HK-2 (cell line): ENCODE measurements at regions not wholly inside any gene's neighbourhood (a gene's known extent, or its start where the extent isn't known, plus 50 kb on each side); places are given as distances from the start of the nearest gene placed in this dataset.
"Not testable (repeated sequence)": the region's sequence is repeated elsewhere in the genome, so short reads cannot be mapped to it uniquely, and the experiment has no call there.

Experiments used
- DNase-seq: peaks from one replicate; pipeline ENCODE4 v3.0.0-alpha.2; 2018; ENCODE audit not compliant: unreplicated experiment

DNA sequence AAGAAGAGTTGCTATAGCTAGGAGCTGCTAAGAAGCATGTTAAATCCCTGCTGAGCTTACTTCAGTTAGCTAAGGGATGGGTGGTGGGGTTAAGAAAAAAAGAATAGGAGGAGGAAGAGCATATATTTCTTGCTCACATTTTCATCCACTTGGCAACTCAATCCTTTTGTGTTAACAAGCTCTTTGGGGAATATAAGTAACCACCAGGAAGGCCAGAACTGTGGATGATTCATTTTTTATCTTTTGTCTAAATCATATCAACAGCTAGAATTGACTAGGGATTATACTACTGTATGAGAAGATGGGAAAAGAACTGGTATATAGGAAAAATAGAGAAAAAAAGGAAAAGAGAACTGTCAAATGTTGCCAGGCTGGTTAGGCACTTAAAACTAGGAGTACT lies 555.3 kb upstream of the ARRDC3 start:
- no peak for DNase-seq

DNA sequence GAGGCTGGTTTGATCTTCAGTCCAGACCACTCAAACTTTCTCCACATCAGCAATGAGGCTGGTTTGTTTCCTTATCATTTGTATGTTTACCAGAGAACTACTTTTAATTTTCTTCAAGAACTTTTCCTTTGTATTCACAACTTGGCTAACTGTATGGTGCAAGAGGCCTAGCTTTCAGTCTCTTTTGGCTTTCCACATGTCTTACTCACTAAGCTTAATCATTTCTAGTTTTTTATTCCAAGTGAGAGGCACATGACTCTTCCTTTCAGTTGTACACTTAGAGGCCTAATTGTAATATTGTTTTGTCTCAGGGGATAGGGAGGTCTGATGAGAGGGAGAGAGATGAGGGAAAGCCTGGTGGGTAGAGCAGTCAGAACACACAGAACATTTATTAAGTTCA lies 554.0 kb upstream of the ARRDC3 start:
- DNase-seq = no peak

DNA sequence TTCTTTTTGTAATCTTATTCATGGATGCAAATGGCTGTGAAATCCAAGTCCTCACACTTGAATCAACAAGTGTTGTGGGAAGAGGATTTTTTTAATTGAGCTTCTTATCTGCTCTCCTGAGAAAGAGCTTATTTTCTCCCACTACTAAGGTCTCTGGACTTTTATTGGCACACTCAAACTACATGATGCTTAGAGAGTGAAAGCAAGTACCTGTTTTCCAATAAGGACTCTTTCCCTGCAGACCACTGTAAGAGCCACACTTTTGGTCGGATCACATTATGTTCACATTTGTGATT lies 546.4 kb upstream of the ARRDC3 start:
- no peak for DNase-seq

DNA sequence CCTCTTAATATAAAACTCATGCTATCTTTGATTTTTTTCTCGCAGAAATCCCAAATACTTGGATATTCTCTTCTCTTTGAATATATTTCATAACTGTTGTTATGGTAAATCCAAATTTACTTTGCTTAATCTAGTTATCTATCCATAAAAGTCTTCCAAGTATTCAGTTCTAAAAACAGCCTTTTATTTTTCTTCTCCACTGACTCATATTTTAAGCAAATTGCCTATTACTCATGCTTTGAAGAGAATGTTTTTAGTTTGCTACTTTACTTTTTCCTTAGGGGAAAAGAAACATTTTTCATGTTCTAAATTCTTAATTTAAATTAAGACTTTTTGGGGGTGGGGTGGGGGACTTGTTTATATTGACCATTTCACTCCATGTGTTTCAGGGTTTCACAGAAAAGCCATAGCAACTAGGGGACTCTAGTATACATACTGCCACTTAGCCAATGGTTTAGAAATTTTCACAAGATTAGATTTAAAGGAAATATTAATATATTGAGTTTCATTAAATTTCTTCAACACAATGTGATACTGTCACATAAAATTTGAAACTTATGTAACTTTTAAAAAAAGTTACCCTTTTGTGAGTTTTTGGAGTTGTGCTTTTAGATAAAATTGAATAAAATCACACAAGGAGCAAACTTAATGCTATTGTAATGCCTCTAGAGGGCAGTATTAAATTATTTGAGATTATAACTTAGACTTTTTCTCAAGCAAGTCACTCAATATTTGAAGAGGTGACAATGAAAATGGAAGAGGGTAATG lies 545.8 kb upstream of the ARRDC3 start:
- DNase-seq = no peak

DNA sequence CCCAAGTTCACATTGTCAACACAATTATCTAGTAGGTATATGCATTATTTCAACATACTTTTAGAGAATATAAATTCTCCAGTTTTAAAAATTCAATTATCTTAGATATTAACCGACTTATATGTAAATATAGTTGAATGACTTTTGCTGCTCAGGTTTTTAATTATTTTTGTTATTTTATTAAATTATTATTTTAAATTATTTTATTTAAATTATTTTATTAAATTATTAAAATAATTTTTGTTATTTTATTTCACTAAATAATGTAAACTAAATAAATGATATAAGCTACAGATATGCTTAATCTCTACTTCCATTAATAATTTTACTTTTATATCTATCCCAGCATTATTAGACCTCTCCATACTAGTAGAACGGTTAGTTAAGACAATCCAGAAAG lies 544.3 kb upstream of the ARRDC3 start:
- DNase-seq = no peak

DNA sequence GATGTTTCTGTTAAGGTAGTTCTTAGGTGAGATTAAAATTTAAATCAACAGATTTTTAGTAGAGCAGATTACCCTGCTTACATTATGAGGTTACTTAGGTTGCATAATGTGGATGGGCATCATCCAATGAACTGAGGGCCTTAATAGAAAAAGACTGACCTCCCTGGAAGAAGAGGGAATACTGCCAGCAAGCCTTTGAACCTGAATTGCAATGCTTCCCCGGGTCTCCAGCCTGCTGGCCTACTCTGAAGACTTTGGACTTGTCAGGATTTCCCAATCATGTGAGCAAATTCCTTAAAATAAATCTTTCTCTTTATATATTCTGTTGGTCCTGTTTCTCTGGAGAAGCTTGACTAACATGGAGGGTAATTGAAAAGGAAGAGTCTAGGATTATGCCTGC lies 542.1 kb upstream of the ARRDC3 start:
- no peak for DNase-seq

DNA sequence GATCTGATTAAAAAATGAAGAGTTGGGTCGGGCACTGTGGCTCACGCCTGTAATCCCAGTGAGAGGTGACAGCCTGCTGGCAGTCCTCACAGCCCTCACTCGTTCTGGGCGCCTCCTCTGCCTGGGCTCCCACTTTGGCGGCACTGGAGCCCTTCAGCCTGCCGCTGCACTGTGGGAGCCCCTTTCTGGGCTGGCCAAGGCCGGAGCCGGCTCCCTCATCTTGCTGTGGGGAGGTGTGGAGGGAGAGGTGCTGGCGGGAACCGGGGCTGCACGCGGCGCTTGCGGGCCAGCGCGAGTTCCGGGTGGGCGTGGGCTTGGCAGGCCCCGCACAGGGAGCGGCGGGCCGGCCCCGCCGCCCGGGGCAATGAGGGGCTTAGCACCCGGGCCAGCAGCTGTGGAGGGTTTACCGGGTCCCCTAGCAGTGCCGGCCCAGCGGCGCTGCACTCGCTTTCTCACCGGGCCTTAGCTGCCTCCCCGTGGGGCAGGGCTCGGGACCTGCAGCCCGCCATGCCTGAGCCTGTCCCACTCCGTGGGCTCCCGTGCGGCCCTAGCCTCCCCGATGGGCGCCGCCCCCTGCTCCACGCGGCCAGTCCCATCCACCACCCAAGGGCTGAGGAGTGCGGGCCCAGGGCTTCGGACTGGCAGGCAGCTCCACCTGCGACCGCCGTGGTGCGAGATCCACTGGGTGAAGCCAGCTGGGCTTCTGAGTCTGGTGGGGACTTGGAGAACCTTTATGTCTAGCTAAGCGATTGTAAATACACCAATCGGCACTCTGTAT lies 534.1 kb upstream of the ARRDC3 start:
- DNase-seq = not testable (repeated sequence)

DNA sequence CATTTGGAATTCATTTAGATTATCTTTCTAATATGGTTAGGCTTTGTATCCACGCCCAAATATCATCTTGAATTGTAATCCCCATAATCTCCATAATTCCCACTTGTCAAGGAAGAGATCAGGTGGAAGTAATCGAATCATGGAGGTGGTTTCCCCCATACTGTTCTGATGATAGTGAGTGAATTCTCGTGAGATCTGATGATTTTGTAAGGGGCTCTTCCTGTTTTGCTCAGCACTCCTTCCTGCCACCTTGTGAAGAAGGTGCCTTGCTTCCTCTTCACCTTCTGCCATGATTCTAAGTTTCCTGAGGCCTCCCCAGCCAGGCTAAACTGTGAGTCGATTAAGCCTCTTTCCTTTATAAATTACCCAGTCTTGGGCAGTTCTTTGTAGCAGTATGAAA lies 527.5 kb upstream of the ARRDC3 start:
- DNase-seq = no peak

DNA sequence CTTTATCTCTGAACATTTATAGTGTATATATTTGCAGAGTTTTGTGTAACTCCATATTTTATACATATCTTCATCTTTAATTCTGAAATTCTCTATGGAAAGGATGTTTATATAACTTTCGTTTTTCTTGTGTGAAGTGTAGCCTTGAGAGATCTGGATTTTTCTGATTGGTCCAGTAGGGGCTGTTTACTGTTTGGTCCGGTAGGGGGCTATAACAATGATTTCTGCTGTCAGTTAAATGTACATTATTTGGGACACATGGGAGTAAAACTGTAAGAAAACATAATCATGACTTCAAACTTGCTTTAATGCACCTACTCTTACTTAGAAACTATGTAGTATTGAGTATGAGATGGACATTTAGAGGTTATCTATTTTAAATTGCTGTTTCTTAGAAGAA lies 527.1 kb upstream of the ARRDC3 start:
- DNase-seq = no peak

DNA sequence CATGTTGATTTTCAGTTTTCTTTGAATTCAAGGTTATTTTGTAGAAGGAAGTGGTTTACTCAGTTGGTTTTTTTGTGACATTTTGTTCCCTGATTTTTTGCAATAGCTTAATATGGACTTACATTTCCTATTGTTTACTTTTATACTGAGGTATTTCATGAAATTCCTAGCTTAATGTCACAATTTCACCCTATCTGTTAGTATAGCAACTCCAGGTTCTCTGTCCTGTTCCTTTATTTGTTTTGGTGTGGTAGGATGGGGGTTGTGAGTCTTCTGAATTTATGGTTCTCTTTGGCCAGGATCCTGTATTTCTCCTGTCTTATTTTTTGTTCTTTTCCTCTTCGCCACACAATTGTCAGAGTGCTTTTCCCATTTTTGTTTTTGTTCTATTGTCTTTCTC lies 523.4 kb upstream of the ARRDC3 start:
- no peak for DNase-seq

DNA sequence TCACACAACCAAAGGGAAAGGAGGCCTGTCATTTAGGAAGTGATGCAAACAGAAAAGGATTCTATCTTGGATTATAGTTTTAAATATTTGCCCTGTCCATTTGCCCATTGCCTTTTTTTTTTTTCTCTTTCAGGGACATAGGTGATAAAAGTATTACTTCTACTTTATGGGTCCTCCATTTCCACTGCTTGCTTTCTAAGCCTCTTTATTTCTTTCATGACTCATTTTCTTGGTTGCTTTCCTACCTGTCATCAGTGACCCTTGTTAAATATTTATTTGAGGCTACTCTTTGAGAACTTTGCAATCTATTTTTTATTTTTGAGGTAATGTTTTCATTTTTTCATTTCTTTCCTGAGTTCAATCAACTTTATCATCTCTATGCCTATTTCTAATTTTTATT lies 522.9 kb upstream of the ARRDC3 start:
- DNase-seq = no peak

DNA sequence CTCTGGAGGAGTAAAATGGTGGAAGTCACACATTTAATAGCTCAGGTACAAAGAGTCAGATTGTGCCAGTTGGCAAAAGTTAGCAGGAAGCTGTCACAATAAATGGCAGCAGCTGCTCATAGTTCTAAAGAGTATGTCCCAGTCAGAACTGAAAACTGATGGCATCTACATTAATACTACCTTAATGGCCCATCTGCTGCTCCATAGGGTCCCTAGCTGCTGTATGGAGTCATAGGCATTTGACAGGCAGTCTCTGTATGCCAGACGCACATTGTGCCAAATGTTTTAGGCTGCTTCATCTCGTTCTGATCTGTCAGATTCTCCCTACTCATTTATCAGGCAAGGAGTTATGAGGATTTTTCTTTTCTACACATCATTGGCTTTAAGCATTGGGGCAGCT lies 515.8 kb upstream of the ARRDC3 start:
- DNase-seq = no peak

DNA sequence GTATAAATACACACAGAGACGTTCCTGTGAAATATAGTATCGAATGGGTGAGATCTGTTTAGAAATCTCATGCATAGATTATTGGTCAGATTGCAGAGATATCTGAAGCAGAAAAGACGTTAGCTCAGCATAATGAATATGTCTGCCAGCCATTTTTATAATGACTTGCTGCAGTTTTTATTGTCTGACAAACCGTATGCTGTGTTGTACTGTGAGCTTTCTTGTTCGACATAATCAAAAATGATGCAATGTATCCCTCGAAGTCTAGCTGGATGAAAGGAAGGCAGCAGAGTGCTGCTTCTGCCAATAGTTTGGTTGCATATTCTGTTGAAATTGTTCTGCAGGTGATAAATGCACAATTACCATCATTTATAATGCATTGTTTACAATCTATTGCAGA lies 514.9 kb upstream of the ARRDC3 start:
- no peak for DNase-seq

DNA sequence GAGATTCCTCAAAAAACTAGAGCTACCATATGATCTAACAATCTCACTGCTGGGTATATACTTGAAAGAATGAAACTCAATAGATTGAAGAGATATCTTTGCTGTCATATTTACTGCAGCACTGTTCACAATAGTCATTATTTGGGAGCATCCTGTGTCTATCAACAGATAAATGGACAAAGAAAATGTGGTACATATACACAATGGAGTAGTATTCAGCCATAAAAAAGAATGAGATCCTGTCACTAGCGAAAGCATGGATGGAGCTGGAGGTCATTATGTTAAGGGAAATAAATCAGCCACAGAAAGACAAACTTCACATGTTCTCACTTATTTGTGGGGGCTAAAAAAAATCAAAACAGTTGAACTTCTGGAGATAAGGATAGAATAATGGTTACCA lies 505.7 kb upstream of the ARRDC3 start:
- no peak for DNase-seq

DNA sequence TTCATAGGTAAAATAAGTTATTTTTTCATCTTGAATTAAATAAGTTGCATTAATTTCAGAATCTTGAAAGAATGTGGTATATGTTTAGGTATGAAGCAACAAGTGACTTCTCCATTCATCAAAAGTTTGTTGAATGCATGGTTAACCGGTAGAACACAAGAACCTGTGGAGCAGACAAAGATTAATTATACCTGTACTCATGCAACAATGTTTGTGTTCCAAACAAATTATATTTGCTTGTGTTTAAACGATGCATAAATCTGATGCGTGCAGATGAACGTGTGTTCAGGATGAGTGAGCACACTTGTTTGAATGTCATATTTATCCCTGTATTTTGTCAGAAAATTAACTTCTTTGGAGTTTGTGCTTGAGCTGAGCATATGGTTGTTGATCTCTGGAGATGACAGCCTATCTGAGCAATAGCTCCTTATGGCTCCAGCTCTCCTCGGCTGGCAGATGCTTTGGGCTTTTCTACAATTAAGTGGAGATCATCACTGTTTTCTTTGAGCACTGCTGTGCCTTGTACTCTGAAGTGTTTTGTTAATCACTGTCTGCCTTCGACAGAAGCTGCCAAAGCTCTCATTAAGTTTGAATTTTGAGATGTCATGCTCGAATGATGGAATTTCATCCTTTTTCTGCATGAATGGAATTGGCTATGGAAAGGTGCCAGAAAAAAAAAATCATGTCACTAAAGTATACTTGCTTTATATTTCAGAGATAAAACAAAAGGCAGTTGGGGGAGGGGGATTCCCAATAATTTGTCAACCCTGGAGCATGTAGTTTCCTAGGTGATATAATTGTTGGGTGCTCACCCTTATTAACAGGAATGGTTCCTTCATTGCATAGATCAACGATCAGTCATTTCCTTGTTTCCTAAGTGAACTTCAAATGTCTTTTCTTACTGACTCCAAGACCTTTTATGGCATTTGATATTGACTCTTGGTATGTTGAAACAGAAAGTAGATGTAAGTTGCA lies 502.5 kb upstream of the ARRDC3 start:
- DNase-seq = no peak

DNA sequence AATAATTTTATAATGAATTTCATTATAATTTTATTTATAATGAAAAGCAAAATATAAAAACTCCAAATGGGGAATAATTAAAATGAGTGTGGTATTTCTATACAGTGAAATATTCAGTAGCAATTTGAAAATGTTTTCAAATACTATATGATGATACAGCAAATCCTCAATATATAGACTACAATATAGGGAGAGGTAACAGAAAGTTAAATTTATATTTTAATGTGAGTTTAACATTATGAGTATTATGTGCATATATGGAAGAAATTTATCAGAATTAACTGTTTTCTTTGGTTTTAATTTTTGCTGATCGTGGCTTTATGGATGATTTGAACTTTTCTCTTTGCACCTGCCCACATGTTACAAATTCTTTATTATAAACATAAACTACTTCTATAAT lies 500.9 kb upstream of the ARRDC3 start:
- DNase-seq = no peak

DNA sequence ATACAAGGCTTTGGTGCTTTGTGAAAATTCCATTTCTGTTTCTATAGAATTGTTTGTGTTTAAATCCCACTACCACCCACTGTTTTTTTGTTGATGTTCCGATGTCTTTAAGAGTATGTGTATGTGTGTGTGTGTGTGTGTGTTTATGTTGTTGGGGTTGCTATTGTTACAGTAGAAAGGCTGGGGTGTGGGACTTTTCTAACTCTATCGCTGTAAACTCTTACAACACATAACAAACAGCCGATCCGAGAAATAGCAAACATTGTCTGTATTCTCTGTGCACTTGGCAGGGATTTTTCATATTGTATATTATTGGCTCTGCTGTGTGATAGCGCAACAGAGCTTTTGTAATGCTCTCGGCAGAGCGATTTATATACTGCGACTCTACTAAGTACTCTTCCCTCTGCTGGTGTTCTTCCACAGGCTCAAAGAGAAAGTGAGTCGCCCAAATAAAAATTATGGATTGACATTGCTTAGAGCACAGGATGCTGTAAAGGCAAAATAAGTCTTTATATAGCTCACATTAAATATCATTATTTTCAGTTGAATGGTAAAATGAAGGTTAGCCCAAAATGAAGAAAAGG lies 492.2 kb upstream of the ARRDC3 start:
- DNase-seq = no peak

DNA sequence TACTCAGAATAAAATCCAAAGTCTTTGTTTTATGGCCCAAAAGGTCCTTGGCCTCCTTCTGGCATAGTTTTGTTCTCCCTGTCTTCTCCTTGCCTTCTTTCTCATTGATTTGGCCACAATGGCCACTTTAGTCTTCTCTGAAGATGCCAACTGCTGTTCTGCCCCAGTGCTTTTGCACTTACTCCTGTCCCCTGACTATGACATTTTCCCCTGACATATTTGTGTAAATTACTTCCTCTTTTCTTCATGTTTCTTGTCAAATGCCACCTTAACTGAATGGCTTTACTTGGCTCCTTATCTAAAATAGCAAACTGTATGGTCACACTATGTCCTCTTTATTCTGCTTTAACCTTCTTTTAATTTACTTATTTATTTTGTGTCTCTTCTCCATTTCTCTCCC lies 484.7 kb upstream of the ARRDC3 start:
- DNase-seq = no peak

DNA sequence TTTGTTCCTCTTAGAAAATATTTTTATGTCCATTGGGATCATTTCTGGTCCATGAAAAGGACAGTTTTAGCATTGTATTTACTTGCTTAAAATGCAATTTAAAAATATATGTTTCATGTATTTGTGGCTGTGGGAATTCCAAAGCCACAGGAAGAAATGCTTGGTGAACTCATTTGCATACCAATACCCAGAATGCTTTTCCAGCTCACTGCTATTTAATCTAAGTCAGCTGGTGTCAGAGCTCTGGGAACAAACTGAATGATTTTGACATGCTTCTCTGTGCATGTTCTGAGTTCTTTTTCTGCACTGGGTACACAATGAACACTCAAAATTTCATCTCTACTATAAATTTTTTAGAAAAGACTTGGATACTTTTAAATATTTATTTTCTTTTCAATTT lies 482.8 kb upstream of the ARRDC3 start:
- no peak for DNase-seq

DNA sequence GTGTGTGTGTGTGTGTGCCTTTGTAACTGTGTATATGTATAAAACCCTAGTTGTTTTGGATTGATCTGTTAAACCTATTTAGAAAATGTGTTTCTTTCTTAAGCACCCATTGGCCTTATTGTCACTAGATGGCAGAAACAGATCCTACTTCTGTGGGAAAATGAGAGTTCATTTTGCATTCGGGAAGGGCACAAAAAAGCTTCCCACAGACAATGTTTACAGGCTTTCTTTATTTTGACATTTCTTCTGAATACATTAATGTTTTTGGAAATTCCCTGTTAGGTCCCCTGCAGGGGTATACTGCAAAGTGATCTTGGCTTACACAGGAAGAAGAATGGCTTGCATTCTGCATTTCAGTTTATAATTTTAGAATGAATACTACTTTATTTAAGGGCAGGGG lies 481.8 kb upstream of the ARRDC3 start:
- DNase-seq = no peak

DNA sequence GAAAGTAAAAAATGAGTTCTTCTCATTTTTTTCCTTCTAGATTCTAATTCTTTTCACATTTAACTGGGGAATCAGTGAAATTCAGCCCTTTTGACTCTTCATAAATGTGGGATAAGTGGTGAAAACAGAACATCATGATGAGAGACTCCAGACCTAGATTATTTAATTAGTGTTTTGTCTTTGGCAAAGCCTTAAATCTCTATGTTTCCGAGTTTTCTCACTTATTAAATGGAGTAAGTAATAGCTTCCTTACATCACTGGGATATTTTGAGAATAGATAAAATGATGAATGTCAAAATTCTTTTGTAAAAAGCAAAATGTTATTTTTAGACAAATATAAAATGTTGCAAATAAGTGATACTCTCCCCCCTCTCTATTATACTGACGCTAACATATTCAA lies 468.6 kb upstream of the ARRDC3 start:
- DNase-seq = no peak

DNA sequence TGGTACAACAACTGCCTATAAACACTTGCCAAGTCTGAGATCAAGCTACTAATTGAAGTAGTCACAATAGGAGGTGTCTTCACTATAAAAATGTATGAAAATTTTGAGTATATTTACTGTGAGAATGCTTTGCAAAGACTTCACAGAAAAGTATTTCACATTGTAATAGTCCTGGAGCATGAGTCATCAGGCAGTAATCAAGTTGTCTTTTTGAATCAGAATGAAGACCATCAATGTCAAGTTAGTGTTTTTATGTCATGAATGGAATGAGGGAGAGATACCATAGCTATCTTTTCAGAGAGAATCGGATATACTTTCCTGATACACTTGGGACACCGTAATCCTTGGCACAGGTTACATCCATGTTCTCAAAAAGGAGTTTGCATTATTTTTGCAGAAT lies 466.9 kb upstream of the ARRDC3 start:
- no peak for DNase-seq
